HepG2 (cell line): ENCODE measurements at regions not wholly inside any gene's neighbourhood (a gene's known extent, or its start where the extent isn't known, plus 50 kb on each side); places are given as distances from the start of the nearest gene placed in this dataset.

Source experiments
- ATAC-seq: fragments of 200-7000 bp; cut with Tn5 transposase; 3 replicates; pipeline ENCODE4 v1.9.1; 2020; ENCODE audit warnings: mild to moderate bottlenecking, moderate library complexity
- BruUV-seq: library from RNA; stranded (reverse); fragments of 400-500 nt; replicated peaks from 2 replicates; lab custom pipeline; 2021; lab: Mats Ljungman, UMichigan
- CTCF ChIA-PET: fragments of 300-600 bp; formaldehyde crosslinking; extraction: SDS; loops from one replicate; lab custom pipeline; 2021; ENCODE audit warnings: low total read pairs, inconsistent platforms, low intra/inter-chr PET ratio; lab: Yijun Ruan, JAX
- POLR2A ChIA-PET: fragments of 350-600 bp; sonication (Branson Sonifier 250); formaldehyde crosslinking; loops from one replicate; lab custom pipeline; 2020; ENCODE audit warnings: antibody characterized with exemption, inconsistent platforms; lab: Yijun Ruan, JAX
- DNase-seq: peaks from one replicate; pipeline ENCODE4 v3.0.0-alpha.2; 2015; ENCODE audit warnings: low spot score
- FAIRE-seq: peaks from 3 replicates; lab custom pipeline; 2011; peaks lifted over from hg19 to GRCh38; lab: Jason Lieb, UNC
- H2AFZ ChIP-seq: one replicate; pipeline ENCODE4 v1.6.1; 2011; ENCODE audit warnings: low read length, inconsistent platforms
- H3K27ac ChIP-seq: fragments of 300-600 bp; 3 replicates; pipeline ENCODE4 v1.8.0; 2011; ENCODE audit warnings: mixed run types, mild to moderate bottlenecking, mixed read lengths, low read length, inconsistent platforms; ENCODE audit not compliant: insufficient read depth; ENCODE audit errors: extremely low read length
- H3K27me3 ChIP-seq, 2 experiments: fragments of 200-600 bp in 1 of 2; 2 replicates in 1 of 2; 3 replicates in 1 of 2; pipeline versions ENCODE4 v1.6.0 to v1.8.0; 2011; ENCODE audit warnings: low read length in 2 of 2, mild to moderate bottlenecking in 2 of 2, moderate library complexity in 2 of 2, inconsistent platforms in 1 of 2; ENCODE audit not compliant: insufficient read depth in 2 of 2, control insufficient read depth in 1 of 2
- H3K36me3 ChIP-seq, 2 experiments: fragments of 200-600 bp in 1 of 2; replicated peaks in 1 of 2; 2 replicates in 1 of 2; 3 replicates in 1 of 2; pipeline versions ENCODE4 v1.5.1 to v1.8.0; 2011; ENCODE audit warnings: low read length in 2 of 2, inconsistent platforms in 1 of 2; ENCODE audit not compliant: insufficient read depth in 2 of 2, control insufficient read depth in 1 of 2
- H3K4me1 ChIP-seq: 2 replicates; pipeline ENCODE4 v1.5.1; 2012; ENCODE audit warnings: low read length, inconsistent platforms; ENCODE audit not compliant: insufficient read depth
- H3K4me2 ChIP-seq: 2 replicates; pipeline ENCODE4 v1.6.0; 2011; ENCODE audit warnings: low read depth, low read length, inconsistent platforms
- H3K4me3 ChIP-seq, 3 experiments: fragments of 200-600 bp in 1 of 3; sonication (generic), shearing (Covaris generic) in 1 of 3; replicated peaks in 1 of 3; 2 replicates each; pipeline ENCODE4 v1.5.1; 2011 to 2016; ENCODE audit warnings: low read length in 3 of 3, inconsistent platforms in 2 of 3, low read depth in 2 of 3, mild to moderate bottlenecking in 2 of 3, control low read depth in 1 of 3, mixed read lengths in 1 of 3; ENCODE audit not compliant: insufficient read depth in 1 of 3
- H3K79me2 ChIP-seq: one replicate; pipeline ENCODE4 v1.6.1; 2011; ENCODE audit warnings: low read length, inconsistent platforms; ENCODE audit not compliant: insufficient read depth
- H3K9ac ChIP-seq: 2 replicates; pipeline ENCODE4 v1.6.0; 2011; ENCODE audit warnings: mild to moderate bottlenecking, low read depth, low read length, inconsistent platforms; ENCODE audit not compliant: insufficient read depth
- H3K9me3 ChIP-seq: 2 replicates; pipeline ENCODE4 v1.5.1; 2012; ENCODE audit warnings: mild to moderate bottlenecking, low read length
- H4K20me1 ChIP-seq: 2 replicates; pipeline ENCODE4 v1.6.0; 2011; ENCODE audit warnings: inconsistent platforms, mild to moderate bottlenecking, low read length, moderate library complexity; ENCODE audit not compliant: insufficient read depth
- RARA ChIP-seq: IDR thresholded peaks from 2 replicates; pipeline ENCODE4 v1.6.1; 2016; ENCODE audit warnings: missing genetic modification reagents, missing compliant biosample characterization
- REPIN1 ChIP-seq: sonication (generic); formaldehyde crosslinking; IDR thresholded peaks from 2 replicates; pipeline ENCODE4 v1.8.0; 2022; ENCODE audit warnings: missing genetic modification reagents, low read depth, mild to moderate bottlenecking, borderline replicate concordance
- REXO4 ChIP-seq: sonication (generic); formaldehyde crosslinking; IDR thresholded peaks from 2 replicates; pipeline ENCODE4 v1.8.0; 2022; ENCODE audit warnings: missing genetic modification reagents, mild to moderate bottlenecking, borderline replicate concordance
- WGBS: methylation state at CpG from one replicate; pipeline ENCODE4 v1.1.6; 2017; ENCODE audit warnings: low lambda C conversion rate; 5-methylcytosine and 5-hydroxymethylcytosine counted together
- in situ Hi-C: cut with HindIII; loops from 2 replicates; pipeline ENCODE4 v1.10.0; 2017; ENCODE audit warnings: low pct_unique_long_range_greater_than_20kb; ENCODE audit not compliant: extremely low pct_ligation_motif_present
- intact Hi-C: fragments of 100-400 bp; cut with micrococcal nuclease; formaldehyde crosslinking; loops from one replicate; pipeline ENCODE4 v1.10.0; 2022; ENCODE audit not compliant: unreplicated experiment
- TF ChIP-seq, protein P1 (sequence below): fragments of 450-650 bp; IDR thresholded peaks from 2 replicates; pipeline ENCODE4 v1.6.1; 2016
- TF ChIP-seq, protein P2 (sequence below): conservative IDR thresholded peaks from 2 replicates; pipeline ENCODE4 v1.6.1; 2018; ENCODE audit warnings: missing genetic modification reagents

- ATAC-seq, result no peak
- no peak overlapping the region for H2AFZ ChIP-seq
- H3K4me2 ChIP-seq, result no peak overlapping the region
- DNase-seq, result no peak
- 0% methylated on average over 1 of the region's 1 CpG for WGBS
- H3K4me1 ChIP-seq, result no peaks in the 10 kb centered on the region
- H3K79me2 ChIP-seq, result no peaks in the 10 kb centered on the region
- no peaks in the 10 kb centered on the region for H4K20me1 ChIP-seq
- BruUV-seq, result no TSS peak
- intact Hi-C loops (no loop called here), in situ Hi-C loops (no loop called here)
- H3K9ac ChIP-seq, result no peak overlapping the region
- TF ChIP-seq RARA, result no peak
- TF ChIP-seq REXO4 (CRISPR knock-in tag), result no peak
- no peak for TF ChIP-seq REPIN1 (CRISPR knock-in tag)
- FAIRE-seq, result no peak
- no peaks in the 10 kb centered on the region for H3K27me3 ChIP-seq
- H3K36me3 ChIP-seq, result no peaks in the 10 kb centered on the region
- H3K27ac ChIP-seq, result no peak overlapping the region
- CTCF ChIA-PET, result no interaction called here
- POLR2A ChIA-PET, result no interaction called here
- H3K9me3 ChIP-seq, result no peaks in the 10 kb centered on the region
- no peak overlapping the region for H3K4me3 ChIP-seq
Observed at GRCh38 chr5:30960036-30960435, 233.4 kb upstream of the CDH6 start.

- no peak for DNase-seq
- Histone ChIP-seq H3K9ac (no peak overlapping the region), H3K79me2 (no peaks in the 10 kb centered on the region), H4K20me1 (no peaks in the 10 kb centered on the region)
- ChIA-PET CTCF (no interaction called here), POLR2A (no interaction called here)
- in situ Hi-C loops, result no loop called here
- TF ChIP-seq, protein P1, sequence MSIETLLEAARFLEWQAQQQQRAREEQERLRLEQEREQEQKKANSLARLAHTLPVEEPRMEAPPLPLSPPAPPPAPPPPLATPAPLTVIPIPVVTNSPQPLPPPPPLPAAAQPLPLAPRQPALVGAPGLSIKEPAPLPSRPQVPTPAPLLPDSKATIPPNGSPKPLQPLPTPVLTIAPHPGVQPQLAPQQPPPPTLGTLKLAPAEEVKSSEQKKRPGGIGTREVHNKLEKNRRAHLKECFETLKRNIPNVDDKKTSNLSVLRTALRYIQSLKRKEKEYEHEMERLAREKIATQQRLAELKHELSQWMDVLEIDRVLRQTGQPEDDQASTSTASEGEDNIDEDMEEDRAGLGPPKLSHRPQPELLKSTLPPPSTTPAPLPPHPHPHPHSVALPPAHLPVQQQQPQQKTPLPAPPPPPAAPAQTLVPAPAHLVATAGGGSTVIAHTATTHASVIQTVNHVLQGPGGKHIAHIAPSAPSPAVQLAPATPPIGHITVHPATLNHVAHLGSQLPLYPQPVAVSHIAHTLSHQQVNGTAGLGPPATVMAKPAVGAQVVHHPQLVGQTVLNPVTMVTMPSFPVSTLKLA, result peak; percentile 67
- TF ChIP-seq, protein P2, sequence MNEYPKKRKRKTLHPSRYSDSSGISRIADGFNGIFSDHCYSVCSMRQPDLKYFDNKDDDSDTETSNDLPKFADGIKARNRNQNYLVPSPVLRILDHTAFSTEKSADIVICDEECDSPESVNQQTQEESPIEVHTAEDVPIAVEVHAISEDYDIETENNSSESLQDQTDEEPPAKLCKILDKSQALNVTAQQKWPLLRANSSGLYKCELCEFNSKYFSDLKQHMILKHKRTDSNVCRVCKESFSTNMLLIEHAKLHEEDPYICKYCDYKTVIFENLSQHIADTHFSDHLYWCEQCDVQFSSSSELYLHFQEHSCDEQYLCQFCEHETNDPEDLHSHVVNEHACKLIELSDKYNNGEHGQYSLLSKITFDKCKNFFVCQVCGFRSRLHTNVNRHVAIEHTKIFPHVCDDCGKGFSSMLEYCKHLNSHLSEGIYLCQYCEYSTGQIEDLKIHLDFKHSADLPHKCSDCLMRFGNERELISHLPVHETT, result no peak
- TF ChIP-seq, all 625 proteins: peak for 1
- H3K4me3 ChIP-seq, result no peak overlapping the region
- no peaks in the 10 kb centered on the region for H3K27me3 ChIP-seq
- no peak overlapping the region for H3K4me2 ChIP-seq
- no peak overlapping the region for H2AFZ ChIP-seq
- intact Hi-C loops, result no loop called here
- WGBS, result 10% methylated on average over 3 of the region's 3 CpGs
- no peak overlapping the region for H3K27ac ChIP-seq
- BruUV-seq, result no TSS peak
- ATAC-seq (no peak), FAIRE-seq (no peak)
- no peaks in the 10 kb centered on the region for H3K4me1 ChIP-seq
- no peaks in the 10 kb centered on the region for H3K36me3 ChIP-seq
- no peaks in the 10 kb centered on the region for H3K9me3 ChIP-seq
Observed at GRCh38 chr5:30959238-30959637, 234.2 kb upstream of the CDH6 start.
